CD14-positive monocyte (primary cell): ENCODE measurements at regions not wholly inside any gene's neighbourhood (a gene's known extent, or its start where the extent isn't known, plus 50 kb on each side); places are given as distances from the start of the nearest gene placed in this dataset.

ENCODE experiments used
- DNase-seq, 3 donors: peaks; one replicate each; pipeline ENCODE4 v3.0.0-alpha.2; 2011 to 2022
- H2AFZ ChIP-seq: 2 replicates; pipeline ENCODE4 v1.6.0; 2012; ENCODE audit warnings: mild to moderate bottlenecking, low read depth, low read length, inconsistent platforms; ENCODE audit not compliant: insufficient read depth, poor library complexity, severe bottlenecking
- H3K27ac ChIP-seq, 2 donors: 1 replicate in 1 of 2; 2 replicates in 1 of 2; pipeline ENCODE4 v1.5.1; 2012 to 2013; ENCODE audit warnings: low read length in 2 of 2, control low read depth in 1 of 2, inconsistent platforms in 1 of 2, low read depth in 1 of 2, mild to moderate bottlenecking in 1 of 2
- H3K27me3 ChIP-seq, 2 donors: one replicate each; pipeline versions ENCODE4 v1.6.0 to v1.6.1; 2011 to 2013; ENCODE audit warnings: low read length in 2 of 2; ENCODE audit not compliant: control insufficient read depth in 2 of 2, insufficient read depth in 2 of 2
- H3K36me3 ChIP-seq, 2 donors: replicated peaks in 1 of 2; 1 replicate in 1 of 2; 2 replicates in 1 of 2; pipeline versions ENCODE4 v1.5.1 to v1.6.1; 2012 to 2013; ENCODE audit warnings: low read length in 2 of 2, control low read depth in 1 of 2, inconsistent platforms in 1 of 2, mild to moderate bottlenecking in 1 of 2; ENCODE audit not compliant: insufficient read depth in 2 of 2, control insufficient read depth in 1 of 2
- H3K4me1 ChIP-seq, 2 donors: 1 replicate in 1 of 2; 2 replicates in 1 of 2; pipeline versions ENCODE4 v1.5.1 to v1.6.1; 2012 to 2013; ENCODE audit warnings: low read length in 2 of 2, control low read depth in 1 of 2, inconsistent platforms in 1 of 2, mild to moderate bottlenecking in 1 of 2, moderate library complexity in 1 of 2; ENCODE audit not compliant: insufficient read depth in 2 of 2, control insufficient read depth in 1 of 2
- H3K4me2 ChIP-seq: replicated peaks from 2 replicates; pipeline ENCODE3; 2012; ENCODE audit warnings: low read length, moderate library complexity, mild to moderate bottlenecking; ENCODE audit not compliant: poor library complexity, severe bottlenecking; ENCODE audit errors: extremely low read depth
- H3K4me3 ChIP-seq, 3 experiments: fragments of 200-600 bp in 1 of 3; sonication (generic) in 1 of 3; replicated peaks in 1 of 3; 1 replicate in 2 of 3; 2 replicates in 1 of 3; pipeline ENCODE4 v1.5.1; 2011 to 2013; ENCODE audit warnings: low read length in 3 of 3, mild to moderate bottlenecking in 3 of 3, control low read depth in 2 of 3, low read depth in 2 of 3, inconsistent platforms in 1 of 3, moderate library complexity in 1 of 3
- H3K79me2 ChIP-seq: 2 replicates; pipeline ENCODE4 v1.6.0; 2012; ENCODE audit warnings: mild to moderate bottlenecking, control low read depth, inconsistent platforms, low read length, moderate library complexity; ENCODE audit not compliant: insufficient read depth
- H3K9ac ChIP-seq: 2 replicates; pipeline ENCODE4 v1.6.0; 2017; ENCODE audit warnings: low read length, mild to moderate bottlenecking; ENCODE audit not compliant: insufficient read depth, poor library complexity, severe bottlenecking
- H3K9me3 ChIP-seq, 2 donors: replicated peaks in 1 of 2; 1 replicate in 1 of 2; 2 replicates in 1 of 2; pipeline versions ENCODE4 v1.5.1 to v1.6.1; 2012 to 2013; ENCODE audit warnings: low read length in 2 of 2, control low read depth in 1 of 2; ENCODE audit not compliant: control insufficient read depth in 1 of 2, insufficient read depth in 1 of 2
- H4K20me1 ChIP-seq: 2 replicates; pipeline ENCODE4 v1.6.0; 2012; ENCODE audit warnings: mild to moderate bottlenecking, low read length, control low read depth, moderate library complexity; ENCODE audit not compliant: insufficient read depth
- H3K27ac Mint-ChIP-seq, 7 donors: one replicate each; pipeline ENCODE4 v1.8.0; 2020; ENCODE audit warnings: mild to moderate bottlenecking in 7 of 7, mixed read lengths in 7 of 7, moderate library complexity in 6 of 7, inconsistent platforms in 2 of 7
- H3K27me3 Mint-ChIP-seq, 3 donors: one replicate each; pipeline ENCODE4 v1.8.0; 2021 to 2022; ENCODE audit warnings: low read depth in 3 of 3, mild to moderate bottlenecking in 3 of 3, mixed read lengths in 3 of 3, moderate library complexity in 3 of 3, inconsistent platforms in 1 of 3
- H3K36me3 Mint-ChIP-seq, 2 donors: one replicate each; pipeline ENCODE4 v1.8.0; 2020; ENCODE audit warnings: mixed read lengths in 2 of 2, inconsistent platforms in 1 of 2, mild to moderate bottlenecking in 1 of 2
- H3K4me1 Mint-ChIP-seq: one replicate; pipeline ENCODE4 v1.8.0; 2020; ENCODE audit warnings: mild to moderate bottlenecking, mixed read lengths
- H3K4me3 Mint-ChIP-seq, 2 donors: one replicate each; pipeline ENCODE4 v1.8.0; 2020; ENCODE audit warnings: mild to moderate bottlenecking in 2 of 2, mixed read lengths in 2 of 2, moderate library complexity in 1 of 2
- H3K9me3 Mint-ChIP-seq, 7 donors: one replicate each; pipeline ENCODE4 v1.8.0; 2020 to 2022; ENCODE audit warnings: mixed read lengths in 7 of 7, mild to moderate bottlenecking in 6 of 7, moderate library complexity in 6 of 7, inconsistent platforms in 2 of 7
- WGBS: methylation state at CpG from one replicate; pipeline ENCODE4 v1.1.5; 2013; ENCODE audit warnings: missing lambda C conversion rate; ENCODE audit not compliant: insufficient coverage; 5-methylcytosine and 5-hydroxymethylcytosine counted together
- intact Hi-C, 2 donors: fragments of 100-400 bp; cut with micrococcal nuclease; formaldehyde crosslinking; loops; one replicate each; pipeline versions ENCODE4 v1.15.0 to v1.15.1; 2023
- TF ChIP-seq, protein P1 (sequence below): fragments of 200-600 bp; IDR thresholded peaks from one replicate; pipeline ENCODE4 v1.8.0; 2022; ENCODE audit warnings: antibody characterized with exemption, mild to moderate bottlenecking

DNA sequence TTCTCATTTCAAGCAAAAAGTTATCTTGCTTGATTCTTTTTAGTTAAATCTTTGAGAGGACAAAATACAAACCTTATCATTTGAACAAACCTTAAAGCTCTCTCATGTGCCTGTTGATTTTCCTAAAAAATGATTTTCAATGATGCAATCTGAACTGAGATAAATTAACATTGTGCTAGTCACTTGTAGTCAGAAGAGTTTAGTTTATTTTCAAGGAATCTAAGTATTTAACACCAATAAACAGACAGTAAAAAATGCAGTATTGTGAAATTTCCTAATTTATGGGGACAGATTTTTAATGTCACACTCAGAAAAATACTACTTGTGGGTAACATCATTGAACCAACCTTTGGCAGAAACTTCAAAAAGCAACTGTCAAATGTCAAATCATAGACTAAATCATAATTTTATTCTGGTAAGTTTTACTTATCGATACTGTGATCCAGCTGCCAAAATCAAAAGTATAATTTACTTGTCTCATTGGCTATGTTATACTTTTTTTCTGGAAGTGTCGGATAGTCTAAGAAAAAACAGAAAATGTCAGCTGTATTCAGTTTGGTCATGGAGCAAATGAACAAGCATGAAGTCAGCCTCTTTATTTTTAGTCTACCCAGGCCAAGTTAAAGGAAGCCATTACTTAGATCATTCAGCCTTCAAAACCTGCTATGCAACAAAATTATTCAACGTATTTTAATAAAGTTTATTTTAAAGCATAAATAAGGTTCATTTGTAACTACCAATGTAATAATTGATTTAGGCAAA is 52.4 kb upstream of the FNDC3B start:
- no peaks in the 10 kb centered on the region for H3K36me3 ChIP-seq
- H3K79me2 ChIP-seq: no peaks in the 10 kb centered on the region
- no peak overlapping the region for H3K4me3 ChIP-seq
- TF ChIP-seq, protein P1, sequence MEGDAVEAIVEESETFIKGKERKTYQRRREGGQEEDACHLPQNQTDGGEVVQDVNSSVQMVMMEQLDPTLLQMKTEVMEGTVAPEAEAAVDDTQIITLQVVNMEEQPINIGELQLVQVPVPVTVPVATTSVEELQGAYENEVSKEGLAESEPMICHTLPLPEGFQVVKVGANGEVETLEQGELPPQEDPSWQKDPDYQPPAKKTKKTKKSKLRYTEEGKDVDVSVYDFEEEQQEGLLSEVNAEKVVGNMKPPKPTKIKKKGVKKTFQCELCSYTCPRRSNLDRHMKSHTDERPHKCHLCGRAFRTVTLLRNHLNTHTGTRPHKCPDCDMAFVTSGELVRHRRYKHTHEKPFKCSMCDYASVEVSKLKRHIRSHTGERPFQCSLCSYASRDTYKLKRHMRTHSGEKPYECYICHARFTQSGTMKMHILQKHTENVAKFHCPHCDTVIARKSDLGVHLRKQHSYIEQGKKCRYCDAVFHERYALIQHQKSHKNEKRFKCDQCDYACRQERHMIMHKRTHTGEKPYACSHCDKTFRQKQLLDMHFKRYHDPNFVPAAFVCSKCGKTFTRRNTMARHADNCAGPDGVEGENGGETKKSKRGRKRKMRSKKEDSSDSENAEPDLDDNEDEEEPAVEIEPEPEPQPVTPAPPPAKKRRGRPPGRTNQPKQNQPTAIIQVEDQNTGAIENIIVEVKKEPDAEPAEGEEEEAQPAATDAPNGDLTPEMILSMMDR: no peak
- H3K9me3 Mint-ChIP-seq: peaks cover 0 to 11% (median 4%) of the 10 kb centered on the region in 7 donors
- no peaks in the 10 kb centered on the region for H3K27me3 Mint-ChIP-seq
- peak overlapping the region in 1 of 2 donors; percentile 88 for H3K27ac ChIP-seq
- intact Hi-C loops: loop anchor here in 1 of 2 donors (10.0 kb wide), 1 partner anchor 48 kb away; the partner anchor contains the start of gene FNDC3B
- no peak overlapping the region for H3K4me3 Mint-ChIP-seq
- H3K9ac ChIP-seq: no peak overlapping the region
- H3K27me3 ChIP-seq: no peaks in the 10 kb centered on the region
- no CpG with 5 or more reads among the region's 3 CpGs for WGBS
- H4K20me1 ChIP-seq: no peaks in the 10 kb centered on the region
- H3K36me3 Mint-ChIP-seq: peaks cover 0 to 3% of the 10 kb centered on the region in 2 donors
- peaks cover 47 to 59% of the 10 kb centered on the region in 2 donors for H3K4me1 ChIP-seq
- peak overlapping the region; percentile 79 to 96 (median 94) for H3K27ac Mint-ChIP-seq
- H3K9me3 ChIP-seq: no peaks in the 10 kb centered on the region
- H3K4me2 ChIP-seq: no peak overlapping the region
- DNase-seq: no peak
- no peak overlapping the region for H2AFZ ChIP-seq
- peaks cover 45% of the 10 kb centered on the region for H3K4me1 Mint-ChIP-seq
